HepG2 (cell line): ENCODE measurements at regions not wholly inside any gene's neighbourhood (a gene's known extent, or its start where the extent isn't known, plus 50 kb on each side); places are given as distances from the start of the nearest gene placed in this dataset.

Source experiments
- ATAC-seq: fragments of 200-7000 bp; cut with Tn5 transposase; 3 replicates; pipeline ENCODE4 v1.9.1; 2020; ENCODE audit warnings: mild to moderate bottlenecking, moderate library complexity
- BruUV-seq: library from RNA; stranded (reverse); fragments of 400-500 nt; replicated peaks from 2 replicates; lab custom pipeline; 2021; lab: Mats Ljungman, UMichigan
- CTCF ChIA-PET: fragments of 300-600 bp; formaldehyde crosslinking; extraction: SDS; loops from one replicate; lab custom pipeline; 2021; ENCODE audit warnings: low total read pairs, inconsistent platforms, low intra/inter-chr PET ratio; lab: Yijun Ruan, JAX
- POLR2A ChIA-PET: fragments of 350-600 bp; sonication (Branson Sonifier 250); formaldehyde crosslinking; loops from one replicate; lab custom pipeline; 2020; ENCODE audit warnings: antibody characterized with exemption, inconsistent platforms; lab: Yijun Ruan, JAX
- DNase-seq: peaks from one replicate; pipeline ENCODE4 v3.0.0-alpha.2; 2015; ENCODE audit warnings: low spot score
- FAIRE-seq: peaks from 3 replicates; lab custom pipeline; 2011; peaks lifted over from hg19 to GRCh38; lab: Jason Lieb, UNC
- H2AFZ ChIP-seq: one replicate; pipeline ENCODE4 v1.6.1; 2011; ENCODE audit warnings: low read length, inconsistent platforms
- H3K27ac ChIP-seq: fragments of 300-600 bp; 3 replicates; pipeline ENCODE4 v1.8.0; 2011; ENCODE audit warnings: mixed run types, mild to moderate bottlenecking, mixed read lengths, low read length, inconsistent platforms; ENCODE audit not compliant: insufficient read depth; ENCODE audit errors: extremely low read length
- H3K27me3 ChIP-seq, 2 experiments: fragments of 200-600 bp in 1 of 2; 2 replicates in 1 of 2; 3 replicates in 1 of 2; pipeline versions ENCODE4 v1.6.0 to v1.8.0; 2011; ENCODE audit warnings: low read length in 2 of 2, mild to moderate bottlenecking in 2 of 2, moderate library complexity in 2 of 2, inconsistent platforms in 1 of 2; ENCODE audit not compliant: insufficient read depth in 2 of 2, control insufficient read depth in 1 of 2
- H3K36me3 ChIP-seq, 2 experiments: fragments of 200-600 bp in 1 of 2; replicated peaks in 1 of 2; 2 replicates in 1 of 2; 3 replicates in 1 of 2; pipeline versions ENCODE4 v1.5.1 to v1.8.0; 2011; ENCODE audit warnings: low read length in 2 of 2, inconsistent platforms in 1 of 2; ENCODE audit not compliant: insufficient read depth in 2 of 2, control insufficient read depth in 1 of 2
- H3K4me1 ChIP-seq: 2 replicates; pipeline ENCODE4 v1.5.1; 2012; ENCODE audit warnings: low read length, inconsistent platforms; ENCODE audit not compliant: insufficient read depth
- H3K4me2 ChIP-seq: 2 replicates; pipeline ENCODE4 v1.6.0; 2011; ENCODE audit warnings: low read depth, low read length, inconsistent platforms
- H3K4me3 ChIP-seq, 3 experiments: fragments of 200-600 bp in 1 of 3; sonication (generic), shearing (Covaris generic) in 1 of 3; replicated peaks in 1 of 3; 2 replicates each; pipeline ENCODE4 v1.5.1; 2011 to 2016; ENCODE audit warnings: low read length in 3 of 3, inconsistent platforms in 2 of 3, low read depth in 2 of 3, mild to moderate bottlenecking in 2 of 3, control low read depth in 1 of 3, mixed read lengths in 1 of 3; ENCODE audit not compliant: insufficient read depth in 1 of 3
- H3K79me2 ChIP-seq: one replicate; pipeline ENCODE4 v1.6.1; 2011; ENCODE audit warnings: low read length, inconsistent platforms; ENCODE audit not compliant: insufficient read depth
- H3K9ac ChIP-seq: 2 replicates; pipeline ENCODE4 v1.6.0; 2011; ENCODE audit warnings: mild to moderate bottlenecking, low read depth, low read length, inconsistent platforms; ENCODE audit not compliant: insufficient read depth
- H3K9me3 ChIP-seq: 2 replicates; pipeline ENCODE4 v1.5.1; 2012; ENCODE audit warnings: mild to moderate bottlenecking, low read length
- H4K20me1 ChIP-seq: 2 replicates; pipeline ENCODE4 v1.6.0; 2011; ENCODE audit warnings: inconsistent platforms, mild to moderate bottlenecking, low read length, moderate library complexity; ENCODE audit not compliant: insufficient read depth
- BORCS8-MEF2B ChIP-seq: sonication (generic); formaldehyde crosslinking; IDR thresholded peaks from 2 replicates; pipeline ENCODE4 v1.8.0; 2022; ENCODE audit warnings: mild to moderate bottlenecking, missing genetic modification reagents
- CREB1 ChIP-seq, 2 experiments: fragments of 450-650 bp in 1 of 2; IDR thresholded peaks; 2 replicates each; pipeline ENCODE4 v1.6.1; 2016 to 2017; ENCODE audit warnings: control low read depth in 1 of 2, mild to moderate bottlenecking in 1 of 2, missing compliant biosample characterization in 1 of 2, missing genetic modification characterization in 1 of 2
- IKZF1 ChIP-seq: fragments of 450-650 bp; IDR thresholded peaks from 2 replicates; pipeline ENCODE4 v1.7.1; 2016
- NBN ChIP-seq: fragments of 450-650 bp; conservative IDR thresholded peaks from 2 replicates; pipeline ENCODE4 v1.6.1; 2017
- RFXANK ChIP-seq: IDR thresholded peaks from 2 replicates; pipeline ENCODE4 v1.6.1; 2016
- RNF2 ChIP-seq: fragments of 450-650 bp; conservative IDR thresholded peaks from 2 replicates; pipeline ENCODE4 v1.6.1; 2016; ENCODE audit warnings: low read depth
- ZBTB14 ChIP-seq: sonication (generic); formaldehyde crosslinking; IDR thresholded peaks from 2 replicates; pipeline ENCODE4 v1.4.0; 2020; ENCODE audit warnings: missing genetic modification reagents
- ZHX2 ChIP-seq, 2 experiments: sonication (generic) in 1 of 2; formaldehyde crosslinking in 1 of 2; IDR thresholded peaks; 2 replicates each; pipeline versions ENCODE4 v1.6.1 to v1.9.0; 2014 to 2022; ENCODE audit warnings: antibody characterized with exemption in 1 of 2, borderline replicate concordance in 1 of 2, inconsistent platforms in 1 of 2, low read depth in 1 of 2, missing genetic modification reagents in 1 of 2
- ZNF430 ChIP-seq: sonication (generic); formaldehyde crosslinking; IDR thresholded peaks from 2 replicates; pipeline ENCODE4 v1.9.0; 2021; ENCODE audit warnings: mild to moderate bottlenecking, missing genetic modification reagents
- ZNF740 ChIP-seq: sonication (generic); formaldehyde crosslinking; IDR thresholded peaks from 2 replicates; pipeline ENCODE4 v1.4.0; 2020; ENCODE audit warnings: missing genetic modification reagents
- WGBS: methylation state at CpG from one replicate; pipeline ENCODE4 v1.1.6; 2017; ENCODE audit warnings: low lambda C conversion rate; 5-methylcytosine and 5-hydroxymethylcytosine counted together
- in situ Hi-C: cut with HindIII; loops from 2 replicates; pipeline ENCODE4 v1.10.0; 2017; ENCODE audit warnings: low pct_unique_long_range_greater_than_20kb; ENCODE audit not compliant: extremely low pct_ligation_motif_present
- intact Hi-C: fragments of 100-400 bp; cut with micrococcal nuclease; formaldehyde crosslinking; loops from one replicate; pipeline ENCODE4 v1.10.0; 2022; ENCODE audit not compliant: unreplicated experiment
- TF ChIP-seq, protein P1 (sequence below): sonication (generic); formaldehyde crosslinking; IDR thresholded peaks from 2 replicates; pipeline ENCODE4 v1.4.0; 2020; ENCODE audit warnings: missing genetic modification reagents, mild to moderate bottlenecking, borderline replicate concordance

GRCh38 chr10:44723619-44724325 lies 187.4 kb upstream of the TMEM72 start (continued):
- TF ChIP-seq RFXANK (CRISPR knock-in tag) (no peak), RNF2 (no peak), BORCS8-MEF2B (CRISPR knock-in tag) (no peak), CREB1 (IDR thresholded peaks at IDR 0.05) (no peak), CREB1 (CRISPR knock-in tag; IDR thresholded peaks at IDR 0.05) (no peak), ZNF430 (CRISPR knock-in tag) (no peak), ZNF740 (no peak)

GRCh38 chr10:44724415-44725174 lies 186.5 kb upstream of the TMEM72 start:
- TF ChIP-seq, protein P1, sequence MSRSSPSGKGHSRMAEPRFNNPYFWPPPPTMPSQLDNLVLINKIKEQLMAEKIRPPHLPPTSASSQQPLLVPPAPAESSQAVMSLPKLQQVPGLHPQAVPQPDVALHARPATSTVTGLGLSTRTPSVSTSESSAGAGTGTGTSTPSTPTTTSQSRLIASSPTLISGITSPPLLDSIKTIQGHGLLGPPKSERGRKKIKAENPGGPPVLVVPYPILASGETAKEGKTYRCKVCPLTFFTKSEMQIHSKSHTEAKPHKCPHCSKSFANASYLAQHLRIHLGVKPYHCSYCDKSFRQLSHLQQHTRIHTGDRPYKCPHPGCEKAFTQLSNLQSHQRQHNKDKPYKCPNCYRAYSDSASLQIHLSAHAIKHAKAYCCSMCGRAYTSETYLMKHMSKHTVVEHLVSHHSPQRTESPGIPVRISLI: no peak
- TF ChIP-seq IKZF1 (no peak), ZBTB14 (no peak), ZHX2 (IDR thresholded peaks at IDR 0.05; ENCODE audit: low read depth) (no peak), ZHX2 (CRISPR knock-in tag; IDR thresholded peaks at IDR 0.05; ENCODE audit: borderline replicate concordance) (no peak), NBN (no peak)
- TF ChIP-seq, all 625 proteins: peak for 0
- ChIA-PET CTCF (no interaction called here), POLR2A (no interaction called here)
- Histone ChIP-seq H3K4me2 (no peak overlapping the region), H2AFZ (no peak overlapping the region), H3K4me1 (no peaks in the 10 kb centered on the region), H3K36me3 (no peaks in the 10 kb centered on the region), H3K9ac (no peak overlapping the region), H3K9me3 (no peaks in the 10 kb centered on the region), H3K4me3 (no peak overlapping the region), H3K79me2 (no peaks in the 10 kb centered on the region), H4K20me1 (no peaks in the 10 kb centered on the region), H3K27ac (no peak overlapping the region), H3K27me3 (no peaks in the 10 kb centered on the region)
- in situ Hi-C loops (no loop called here), intact Hi-C loops (no loop called here)
- 15% methylated on average over 6 of the region's 6 CpGs for WGBS
- BruUV-seq: no TSS peak
- FAIRE-seq: no peak
- ATAC-seq: no peak
- DNase-seq: no peak
